ENCODE measurements at regions not wholly inside any gene's neighbourhood (a gene's known extent, or its start where the extent isn't known, plus 50 kb on each side); places are given as distances from the start of the nearest gene placed in this dataset.

DNA sequence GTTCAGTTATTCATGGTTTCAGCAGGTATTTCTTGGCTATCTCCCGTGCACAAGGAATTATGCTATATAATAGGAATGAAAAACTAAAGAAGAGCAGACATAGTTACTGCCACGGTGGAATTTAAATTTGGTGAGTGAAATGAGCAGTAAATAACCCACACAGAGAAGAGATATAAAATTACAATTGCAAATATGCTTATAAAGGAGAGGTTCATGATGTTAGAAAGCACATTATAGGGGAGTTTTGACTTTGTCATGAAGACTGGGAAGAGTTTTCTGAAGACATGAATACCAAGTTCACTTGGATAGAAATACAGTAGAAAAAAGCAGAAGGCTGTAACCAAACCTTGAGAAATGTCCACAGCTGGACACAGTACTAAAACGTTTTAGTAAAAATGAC lies 712.0 kb upstream of the AADAT start:
- Histone ChIP-seq H3K56ac (replicated peaks; ENCODE audit: insufficient read length, low read depth, low read length) (no peak overlapping the region), H3K18ac (ENCODE audit: extremely low read depth, low read length) (no peak overlapping the region), H2BK15ac (ENCODE audit: low read length) (no peak overlapping the region), H3K9ac (replicated peaks in 1 of 4; ENCODE audit: extremely low read depth in 1 of 4, low read depth in 3 of 4, low read length in 3 of 4) (no peak overlapping the region), H4K5ac (ENCODE audit: insufficient read length, low read depth, low read length) (no peak overlapping the region), H3K4me2 (ENCODE audit: insufficient read depth in 1 of 2, low read depth in 2 of 2, low read length in 2 of 2) (no peak overlapping the region), H4K20me1 (replicated peaks in 1 of 2; ENCODE audit: control insufficient read depth in 1 of 2, insufficient read depth in 2 of 2, low read length in 2 of 2) (no peaks in the 10 kb centered on the region), H3K9me3 (ENCODE audit: insufficient read depth in 2 of 2, low read depth in 1 of 2, low read length in 1 of 2) (no peaks in the 10 kb centered on the region), H3K4me1 (replicated peaks in 1 of 4; ENCODE audit: control insufficient read depth in 3 of 4, insufficient read depth in 4 of 4, low read length in 3 of 4) (no peaks in the 10 kb centered on the region), H3K23ac (ENCODE audit: insufficient read length) (no peak overlapping the region), H3K79me2 (ENCODE audit: control insufficient read depth in 1 of 2, insufficient read depth in 2 of 2, low read length in 2 of 2) (no peaks in the 10 kb centered on the region), H3K36me3 (ENCODE audit: control insufficient read depth in 2 of 4, insufficient read depth in 4 of 4, low read length in 3 of 4) (no peaks in the 10 kb centered on the region), H4K8ac (ENCODE audit: extremely low read depth, insufficient read depth, low read length) (no peak overlapping the region), H3K14ac (ENCODE audit: insufficient read length) (no peak overlapping the region), H3K4ac (replicated peaks; ENCODE audit: insufficient read length, low read depth, low read length) (no peak overlapping the region), H3K27ac (ENCODE audit: low read depth, low read length) (no peak overlapping the region), H2AK5ac (ENCODE audit: low read depth, low read length) (no peak overlapping the region), H2BK120ac (replicated peaks; ENCODE audit: low read depth, low read length) (no peak overlapping the region), H3K23me2 (ENCODE audit: low read depth, low read length) (no peaks in the 10 kb centered on the region), H4K91ac (replicated peaks; ENCODE audit: insufficient read length, low read length) (no peak overlapping the region), H2BK20ac (ENCODE audit: low read length) (no peak overlapping the region), H3K27me3 (replicated peaks in 1 of 4; ENCODE audit: control insufficient read depth in 3 of 4, extremely low read depth in 1 of 4, insufficient read depth in 3 of 4, low read length in 3 of 4) (no peaks in the 10 kb centered on the region), H3K4me3 (ENCODE audit: extremely low read depth in 1 of 4, insufficient read depth in 2 of 4, low read depth in 3 of 4, low read length in 4 of 4) (no peak overlapping the region), H2BK12ac (ENCODE audit: low read depth, low read length) (no peak overlapping the region), H2BK5ac (ENCODE audit: low read depth, low read length) (no peak overlapping the region), H3K79me1 (ENCODE audit: low read depth, low read length) (no peaks in the 10 kb centered on the region), H2AFZ (ENCODE audit: low read length) (no peak overlapping the region)
- POLR2A ChIA-PET (ENCODE audit: partially characterized antibody): no interaction called here
- CTCF ChIA-PET (ENCODE audit: partially characterized antibody): interaction anchor here (1.0 to 1.3 kb wide), 2 partner anchors 13 to 542 kb away, joined by 4 to 5 read pairs; no protein-coding TSS in a partner anchor
- FAIRE-seq: no peak
- 86% methylated on average over 3 of the region's 3 CpGs; no CpG with 5 or more reads in 1 of the 2 experiments for WGBS, 2 experiments (ENCODE audit: extremely low coverage in 1 of 2, insufficient coverage in 1 of 2, insufficient read length in 1 of 2, insufficient replicate concordance in 2 of 2, low coverage in 1 of 2, low lambda C conversion rate in 2 of 2, missing lambda C conversion rate in 1 of 2)
- no peak for TF ChIP-seq ZNF274 (IDR thresholded peaks at IDR 0.05; ENCODE audit: borderline replicate concordance, extremely low read depth, low read length)
- TF ChIP-seq HDAC2 (IDR thresholded peaks at IDR 0.05; ENCODE audit: borderline replicate concordance in 1 of 2, low read depth in 2 of 2, low read length in 2 of 2): no peak
- TF ChIP-seq SP2 (IDR thresholded peaks at IDR 0.05; ENCODE audit: low read length): no peak
- no peak for TF ChIP-seq RXRA (IDR thresholded peaks at IDR 0.05; ENCODE audit: insufficient read depth, low read depth, low read length)
- TF ChIP-seq POLR2A (IDR thresholded peaks at IDR 0.05; ENCODE audit: control extremely low read depth in 1 of 2, low read depth in 2 of 2, low read length in 2 of 2): no peak
- TF ChIP-seq, protein P1, sequence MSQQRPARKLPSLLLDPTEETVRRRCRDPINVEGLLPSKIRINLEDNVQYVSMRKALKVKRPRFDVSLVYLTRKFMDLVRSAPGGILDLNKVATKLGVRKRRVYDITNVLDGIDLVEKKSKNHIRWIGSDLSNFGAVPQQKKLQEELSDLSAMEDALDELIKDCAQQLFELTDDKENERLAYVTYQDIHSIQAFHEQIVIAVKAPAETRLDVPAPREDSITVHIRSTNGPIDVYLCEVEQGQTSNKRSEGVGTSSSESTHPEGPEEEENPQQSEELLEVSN (IDR thresholded peaks at IDR 0.05): no peak
- TF ChIP-seq BCL11A (IDR thresholded peaks at IDR 0.05; ENCODE audit: low read depth in 2 of 2, low read length in 2 of 2): no peak
- TF ChIP-seq KDM1A (IDR thresholded peaks at IDR 0.05; ENCODE audit: borderline replicate concordance, low read length): no peak
- DNase-seq (ENCODE audit: low read depth in 1 of 2, low spot score in 2 of 2): no peak
